ENCODE measurements at regions not wholly inside any gene's neighbourhood (a gene's known extent, or its start where the extent isn't known, plus 50 kb on each side); places are given as distances from the start of the nearest gene placed in this dataset.
"Not testable (repeated sequence)": the region's sequence is repeated elsewhere in the genome, so short reads cannot be mapped to it uniquely, and the experiment has no call there.

DNA sequence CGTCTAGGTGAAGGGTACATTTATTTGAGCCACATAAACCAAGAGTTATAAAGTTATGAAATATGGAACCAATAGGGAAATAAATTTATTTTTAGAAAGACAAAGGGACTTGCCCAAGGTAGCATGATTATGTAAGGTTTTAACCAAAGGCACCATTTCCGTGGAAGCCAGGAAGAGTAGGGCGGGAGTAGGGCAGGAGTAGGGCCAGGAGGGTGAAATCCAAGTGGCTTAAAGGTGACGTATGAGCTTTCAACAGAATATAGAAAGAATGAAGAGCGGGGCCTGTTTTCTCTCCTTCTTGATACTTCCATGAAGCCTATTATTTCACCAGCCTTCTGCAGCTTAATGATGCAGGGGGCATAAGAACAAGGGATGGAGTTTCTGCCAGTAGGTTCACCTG lies 91.7 kb upstream of the PNPLA4 start:
- DNase-seq = no peak

DNA sequence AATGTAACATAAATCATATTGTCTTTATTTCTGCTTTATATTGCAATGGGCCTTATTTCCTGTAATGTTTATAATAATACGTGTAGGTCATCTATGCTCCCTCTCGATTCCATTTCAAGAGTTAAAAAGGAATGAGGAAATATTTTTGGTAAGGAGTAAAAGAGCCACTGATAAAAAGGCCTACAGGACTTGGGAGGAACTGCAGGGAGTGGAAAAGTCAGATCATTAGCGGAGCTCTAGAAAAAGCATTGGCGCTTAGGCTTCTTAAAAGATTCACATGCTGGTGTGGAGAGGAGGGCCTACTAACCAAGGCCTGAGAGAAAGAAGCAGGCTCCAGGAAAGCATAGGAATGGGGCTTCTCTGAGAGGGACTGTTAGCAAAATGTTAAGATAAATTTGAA lies 82.9 kb upstream of the PNPLA4 start:
- DNase-seq = no peak

GRCh38 chrX:8005678-8006347 lies 78.6 kb upstream of the PNPLA4 start:
- DNase-seq = no peak

- DNase-seq = no peak
Observed at GRCh38 chrX:8003147-8003883, 76.1 kb upstream of the PNPLA4 start.

- no peak for DNase-seq
Observed at GRCh38 chrX:7996851-7997250, 69.6 kb upstream of the PNPLA4 start.

- DNase-seq = peak; percentile 13 to 44
Observed at GRCh38 chrX:7996414-7996813, 69.2 kb upstream of the PNPLA4 start.

- no peak for DNase-seq
Observed at GRCh38 chrX:7993873-7994272, 66.7 kb upstream of the PNPLA4 start.

- not testable (repeated sequence) for DNase-seq
Observed at GRCh38 chrX:7988013-7988759, 61.0 kb upstream of the PNPLA4 start.

DNA sequence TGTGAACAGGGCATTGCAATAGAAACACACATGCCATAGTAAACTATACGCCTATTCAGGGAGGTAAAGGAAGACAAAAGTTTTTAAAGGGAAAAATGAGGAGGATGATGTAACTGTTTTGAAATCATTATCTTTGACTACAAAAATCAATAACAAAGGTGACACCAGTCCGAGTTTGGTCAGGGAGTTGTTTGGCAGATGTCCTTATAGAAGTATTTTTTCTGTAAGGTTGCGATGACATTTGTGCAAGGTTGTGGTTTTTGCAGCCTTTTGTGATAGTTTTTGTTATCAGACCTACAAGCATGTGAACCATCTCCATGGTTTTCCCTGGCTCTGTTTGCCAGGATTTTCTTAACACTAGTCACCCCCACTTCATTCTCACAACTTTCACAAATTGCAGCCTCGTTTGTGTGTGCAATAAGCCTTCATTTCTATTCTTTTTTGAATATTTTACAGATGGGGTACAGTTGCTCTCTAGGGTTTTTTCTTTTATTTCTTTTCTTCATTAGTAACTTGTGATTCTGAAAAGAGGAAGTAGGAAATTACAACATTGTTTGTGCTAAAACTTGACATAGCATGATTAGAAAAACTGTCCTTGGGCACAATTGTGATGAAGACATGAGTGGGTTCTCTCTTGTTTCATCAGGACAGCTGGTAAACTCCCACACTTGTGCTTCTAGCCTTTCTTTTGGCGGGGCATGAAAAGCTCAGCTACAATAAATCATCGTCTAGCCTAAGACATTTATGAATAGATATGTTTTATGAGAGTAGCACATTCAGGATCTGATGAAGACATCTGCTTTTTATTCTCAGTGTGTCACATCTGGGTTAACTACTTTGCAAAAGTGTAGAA lies 60.2 kb upstream of the PNPLA4 start:
- DNase-seq = peak; percentile 30 to 32

DNA sequence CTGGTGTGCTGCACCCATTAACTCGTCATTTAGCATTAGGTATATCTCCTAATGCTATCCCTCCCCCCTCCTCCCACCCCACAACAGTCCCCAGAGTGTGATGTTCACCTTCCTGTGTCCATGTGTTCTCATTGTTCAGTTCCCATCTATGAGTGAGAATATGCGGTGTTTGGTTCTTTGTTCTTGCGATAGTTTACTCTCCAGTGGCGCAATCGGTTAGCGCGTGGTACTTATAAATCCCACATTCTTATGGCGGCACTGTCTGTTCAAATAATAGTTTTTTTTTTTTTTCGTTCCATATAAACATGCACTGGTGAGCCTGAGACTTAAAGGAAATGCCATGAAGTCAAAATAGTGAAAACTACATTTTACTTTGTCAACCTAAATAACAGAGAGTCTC lies 59.5 kb upstream of the PNPLA4 start:
- not testable (repeated sequence) for DNase-seq

- DNase-seq = no peak
Observed at GRCh38 chrX:7985568-7985967, 58.4 kb upstream of the PNPLA4 start.

DNA sequence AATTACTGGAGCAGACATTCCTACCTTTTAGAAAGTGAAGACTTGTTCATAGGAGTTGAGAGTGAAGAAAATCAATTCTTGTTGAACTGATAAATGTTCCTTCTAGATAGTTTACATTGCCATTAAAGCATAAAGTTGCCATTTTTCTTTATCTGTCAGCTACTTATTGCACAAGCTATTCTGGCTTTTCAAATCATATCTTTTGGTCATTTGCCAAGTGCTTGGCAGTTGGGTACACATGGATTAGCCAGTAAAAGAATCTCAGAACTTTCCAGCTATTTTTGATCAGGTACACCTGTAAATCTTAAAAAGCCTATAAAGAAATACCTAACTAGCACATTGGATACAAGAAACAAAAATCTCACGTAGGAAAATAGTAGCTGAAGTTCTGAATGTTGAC lies 56.4 kb upstream of the PNPLA4 start:
- DNase-seq = no peak

Data from Kasumi-1 (cell line).